CD1c-positive myeloid dendritic cell (primary cell): ENCODE measurements at regions not wholly inside any gene's neighbourhood (a gene's known extent, or its start where the extent isn't known, plus 50 kb on each side); places are given as distances from the start of the nearest gene placed in this dataset.

Experiments
- DNase-seq: peaks from one replicate; pipeline ENCODE4 v3.0.0-alpha.2; 2016; ENCODE audit errors: extremely low spot score

DNA sequence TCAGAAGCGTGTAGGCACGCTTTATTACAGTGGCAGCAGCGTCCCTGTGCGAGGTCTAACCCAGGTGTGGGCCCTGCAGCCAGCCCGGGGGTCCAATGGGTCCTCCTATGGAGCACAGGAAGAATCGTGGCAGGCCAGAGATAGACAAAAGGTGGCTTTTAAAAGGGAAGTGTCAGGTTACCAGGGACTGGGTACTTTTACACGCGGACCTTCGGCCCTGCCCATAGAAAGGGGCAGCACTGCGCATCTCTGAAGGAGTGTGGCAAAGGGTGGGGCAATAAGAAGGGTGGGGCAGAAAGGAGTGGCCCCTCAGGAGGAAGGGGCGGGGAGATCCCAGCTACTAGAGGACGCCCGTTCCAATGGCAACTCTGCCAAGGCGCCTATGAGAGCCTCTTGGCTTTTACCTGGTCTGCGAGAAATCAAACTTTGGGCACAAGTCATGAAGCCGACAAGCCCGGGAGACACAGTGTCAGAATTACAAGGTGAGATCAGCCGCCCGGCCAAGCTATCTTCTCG lies 1419.8 kb downstream of the UQCRFS1 start:
- DNase-seq, result peak; percentile 80

DNA sequence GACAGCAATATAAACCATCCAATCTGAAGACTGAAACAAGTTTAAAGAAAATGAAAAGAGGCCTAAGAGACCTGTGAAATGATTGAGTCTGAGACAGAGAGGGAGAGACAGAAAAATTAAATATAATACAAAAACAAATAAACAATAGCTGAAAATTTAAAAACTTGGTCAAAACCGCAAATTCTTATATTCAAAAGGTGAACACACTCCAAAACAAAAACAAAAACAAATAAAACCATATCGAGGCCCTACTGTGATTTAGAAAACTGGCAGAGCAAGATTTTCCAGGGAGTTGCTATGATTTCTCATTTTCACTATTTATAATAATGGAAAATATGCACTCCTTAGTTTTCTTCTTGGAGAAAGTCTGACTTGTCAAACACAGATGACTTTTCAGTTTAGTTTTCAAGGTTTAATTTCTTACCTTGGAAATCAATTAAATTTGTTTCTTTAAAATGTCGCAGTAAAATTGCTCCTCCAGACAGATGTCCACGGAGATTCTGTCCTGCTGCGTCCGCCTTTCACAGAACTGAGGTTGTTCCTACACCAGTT lies 1420.3 kb downstream of the UQCRFS1 start:
- DNase-seq, result no peak

DNA sequence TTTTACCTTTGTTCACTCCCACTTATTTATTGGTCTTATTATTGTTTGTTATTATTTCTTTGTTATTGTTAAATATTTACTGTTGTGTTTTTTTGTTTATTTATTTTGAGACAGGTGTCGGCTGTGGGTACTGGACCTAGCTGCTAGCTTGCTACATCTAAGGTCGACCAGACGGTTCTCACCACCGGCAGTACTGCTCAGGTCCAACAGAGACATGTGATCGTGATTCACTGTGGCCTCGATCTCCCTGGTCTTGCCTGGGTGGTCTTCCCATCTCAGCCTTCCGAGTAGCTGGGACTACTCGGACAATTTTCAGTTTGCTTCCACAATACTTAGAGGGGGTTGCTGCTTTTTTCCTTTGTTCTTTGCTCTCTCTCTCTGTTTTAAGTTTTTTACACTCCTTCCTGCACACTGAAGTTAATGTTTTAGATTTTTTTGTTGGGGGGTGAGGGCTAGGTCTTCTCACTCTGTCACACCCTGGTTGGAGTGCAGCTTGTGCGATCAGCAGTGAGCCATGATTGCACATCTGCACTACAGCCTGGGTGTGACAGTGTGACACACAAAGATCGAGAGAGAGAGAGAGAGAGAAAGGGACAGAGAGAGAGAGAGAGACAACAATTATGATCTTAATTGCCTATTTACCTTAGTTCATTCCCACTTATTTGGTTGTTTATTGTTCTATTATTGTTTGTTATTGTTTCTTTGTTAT lies 1432.4 kb downstream of the UQCRFS1 start:
- no peak for DNase-seq

- DNase-seq, result peak; percentile 21
Observed at GRCh38 chr19:27779954-27780353, 1433.0 kb downstream of the UQCRFS1 start.

DNA sequence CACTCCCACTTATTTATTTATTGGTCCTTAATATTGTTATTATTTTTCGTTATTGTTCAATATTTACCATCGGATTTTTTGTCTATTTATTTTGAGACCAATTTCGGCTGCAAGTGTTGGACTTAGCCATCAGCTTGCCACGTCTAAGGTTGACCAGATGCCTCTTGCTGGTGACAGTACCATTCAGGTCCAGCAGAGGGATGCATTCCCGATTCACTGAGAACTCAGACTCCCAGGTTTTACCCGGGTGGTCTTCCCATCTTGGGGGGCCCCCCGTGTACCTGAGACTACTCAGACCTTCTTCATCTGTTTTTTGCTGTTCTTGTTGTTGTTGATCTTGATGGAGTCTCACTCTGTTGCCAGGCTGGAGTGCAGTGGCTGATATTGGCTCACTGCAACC lies 1435.2 kb downstream of the UQCRFS1 start:
- no peak for DNase-seq

DNA sequence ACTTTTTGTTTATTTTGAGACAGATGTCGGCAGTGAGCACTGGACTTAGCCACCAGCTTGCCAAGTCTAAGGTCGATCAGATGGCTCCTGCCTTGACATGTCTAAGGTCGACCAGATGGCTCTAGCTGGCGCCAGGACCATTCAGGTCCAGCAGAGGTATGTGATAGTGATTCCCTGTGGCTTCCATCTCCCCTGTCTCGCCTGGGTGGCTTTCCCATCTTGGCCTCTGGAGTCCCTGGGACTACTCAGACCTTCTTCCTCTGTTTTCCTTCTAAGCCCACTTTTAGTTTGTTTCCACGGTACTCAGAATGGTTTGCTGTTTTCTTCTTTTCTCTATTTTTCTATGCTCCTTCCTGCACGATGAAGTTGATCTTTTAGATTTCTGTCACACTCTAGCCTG lies 1435.7 kb downstream of the UQCRFS1 start:
- DNase-seq, result no peak

- no peak for DNase-seq
Observed at GRCh38 chr19:27776524-27776923, 1436.4 kb downstream of the UQCRFS1 start.

DNA sequence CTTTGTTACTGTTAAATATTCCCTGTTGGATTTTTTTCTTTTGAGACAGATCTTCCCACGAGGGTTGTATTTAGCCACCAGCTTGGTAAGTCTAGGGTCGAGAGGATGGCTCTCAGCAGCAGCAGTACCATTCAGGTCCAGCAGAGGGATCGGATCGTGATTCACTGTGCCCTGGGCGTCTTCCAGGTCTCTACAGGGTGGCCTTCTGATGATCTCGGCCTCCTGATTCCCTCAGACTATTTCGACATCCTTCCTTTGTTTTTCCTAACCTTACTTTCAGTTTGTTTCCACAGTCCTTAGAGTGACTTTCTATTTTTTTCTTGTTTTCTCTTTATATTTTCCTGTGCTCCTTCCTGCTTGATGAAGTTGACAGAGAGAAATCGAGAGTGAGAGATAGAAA lies 1436.9 kb downstream of the UQCRFS1 start:
- DNase-seq, result peak; percentile 25

GRCh38 chr19:27775395-27775794 lies 1437.6 kb downstream of the UQCRFS1 start:
- no peak for DNase-seq

DNA sequence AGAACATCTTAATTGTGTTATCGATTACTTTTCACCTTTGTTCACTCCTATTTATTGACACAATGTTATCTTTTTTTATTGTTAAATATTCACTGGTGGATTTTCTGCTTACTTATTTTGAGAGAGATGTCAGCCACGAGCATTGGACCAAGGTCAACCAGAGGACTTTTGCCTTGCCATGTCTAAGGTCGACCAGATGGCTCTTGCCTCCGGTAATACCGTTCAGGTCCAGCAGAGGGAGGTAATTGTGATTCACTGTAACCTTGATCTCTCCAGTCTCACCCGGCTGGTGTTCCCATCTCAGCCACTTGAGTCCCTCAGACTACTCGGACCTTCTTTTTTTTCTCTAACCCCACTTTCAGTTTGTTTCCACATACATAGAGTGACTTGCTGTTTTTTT lies 1438.1 kb downstream of the UQCRFS1 start:
- DNase-seq, result peak; percentile 31

DNA sequence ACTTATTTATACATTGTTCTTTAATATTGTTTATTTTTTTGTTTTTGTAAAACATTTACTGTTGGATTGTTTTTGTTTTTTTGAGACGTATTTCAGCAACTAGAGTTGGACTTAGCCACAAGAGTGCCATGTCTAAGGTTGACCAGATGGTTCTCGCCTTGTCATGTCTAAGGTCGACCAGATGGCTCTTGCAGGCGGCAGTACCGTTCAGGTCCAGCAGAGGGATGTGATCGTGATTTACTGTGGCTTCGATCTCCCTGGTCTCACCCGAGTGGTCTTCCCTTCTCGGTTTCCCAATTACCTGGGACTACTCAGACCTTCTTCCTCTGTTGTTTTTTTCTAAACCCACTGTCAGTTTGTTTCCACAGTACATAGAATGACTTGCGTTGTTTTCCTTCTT lies 1438.6 kb downstream of the UQCRFS1 start:
- DNase-seq, result no peak

- no peak for DNase-seq
Observed at GRCh38 chr19:27773318-27774094, 1439.4 kb downstream of the UQCRFS1 start.

GRCh38 chr19:27772059-27772458 lies 1440.9 kb downstream of the UQCRFS1 start:
- DNase-seq, result no peak

- DNase-seq, result no peak
Observed at GRCh38 chr19:27770095-27770494, 1442.9 kb downstream of the UQCRFS1 start.

- DNase-seq, result no peak
Observed at GRCh38 chr19:27767234-27767633, 1445.7 kb downstream of the UQCRFS1 start.

DNA sequence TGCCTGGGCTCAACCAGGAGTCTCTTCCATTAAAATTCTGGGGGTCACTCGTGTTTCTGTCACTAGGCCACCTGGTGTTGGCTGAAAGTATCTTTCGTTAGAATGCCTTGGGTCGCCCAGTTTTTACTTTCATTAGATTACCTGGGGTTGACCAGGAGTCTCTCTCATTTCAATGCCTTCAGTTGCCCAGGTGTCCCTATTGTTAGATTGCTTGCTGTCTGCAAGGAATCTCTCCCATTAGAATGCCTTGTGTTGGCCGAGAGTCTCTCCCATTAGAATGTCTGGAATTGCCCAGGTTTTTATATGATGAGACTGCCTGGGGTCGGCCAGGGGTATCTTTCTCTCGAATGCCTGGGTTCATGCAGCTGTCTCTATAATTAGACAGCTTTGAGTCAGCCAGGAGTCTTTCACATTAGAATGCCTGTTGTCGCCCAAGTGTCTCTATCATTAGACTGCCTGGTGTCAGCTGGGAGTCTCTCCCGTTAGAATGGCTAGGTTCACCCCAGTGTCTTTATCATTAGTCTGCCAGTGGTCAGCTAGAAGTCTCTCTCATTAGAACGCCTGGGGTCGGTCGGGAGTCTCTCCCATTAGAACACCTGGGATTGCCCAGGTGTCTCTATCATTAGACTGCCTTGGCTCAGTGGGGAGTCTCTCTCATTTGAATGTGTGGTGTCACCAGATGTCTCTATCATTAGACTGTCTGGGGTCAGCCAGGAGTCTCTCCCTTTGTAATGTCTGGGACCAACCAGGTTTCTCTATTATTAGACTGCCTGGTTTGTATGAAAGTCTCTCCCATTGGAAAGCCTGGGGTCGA lies 1446.8 kb downstream of the UQCRFS1 start:
- DNase-seq, result no peak

DNA sequence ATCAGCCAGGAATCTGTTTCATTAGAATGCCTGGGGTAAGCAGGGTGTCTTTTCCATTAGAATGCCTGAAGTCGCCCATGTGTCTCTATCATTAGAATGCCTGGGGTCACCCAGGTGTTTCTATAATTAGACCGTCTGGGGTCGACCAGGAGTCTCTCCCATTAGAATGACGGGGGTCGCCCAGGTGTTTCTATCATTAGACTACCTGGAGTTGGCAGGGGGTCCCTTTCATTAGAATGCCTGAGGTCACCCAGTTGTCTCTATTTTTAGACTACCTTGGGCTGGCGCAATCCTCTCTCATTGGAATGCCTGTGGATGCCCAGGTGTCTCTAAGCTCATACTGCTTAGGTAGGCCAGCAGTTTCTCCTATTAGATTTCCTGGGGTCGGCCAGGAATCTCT lies 1447.6 kb downstream of the UQCRFS1 start:
- DNase-seq, result no peak

GRCh38 chr19:27764186-27764804 lies 1448.7 kb downstream of the UQCRFS1 start:
- no peak for DNase-seq

- DNase-seq, result no peak
Observed at GRCh38 chr19:27762933-27763332, 1450.0 kb downstream of the UQCRFS1 start.

DNA sequence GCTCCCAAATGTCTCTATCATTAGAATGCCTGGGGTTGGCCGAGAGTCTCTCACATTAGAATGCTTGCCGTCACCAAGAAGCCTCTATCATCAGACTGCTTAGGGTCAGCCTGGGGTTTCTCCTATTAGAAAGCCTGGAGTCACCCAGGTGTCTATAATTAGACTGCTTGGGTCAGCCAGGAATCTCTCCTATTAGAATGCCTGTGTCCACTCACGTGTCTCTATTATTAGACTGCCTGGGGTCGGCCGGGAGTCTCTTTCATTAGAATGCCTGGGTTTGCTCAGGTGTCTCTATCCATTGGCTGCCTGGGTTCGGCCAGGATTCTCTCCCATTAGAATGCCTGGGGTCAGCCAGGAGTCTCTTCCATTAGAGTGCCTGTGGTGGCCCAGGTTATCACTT lies 1453.1 kb downstream of the UQCRFS1 start:
- no peak for DNase-seq
